ENCODE measurements at regions not wholly inside any gene's neighbourhood (a gene's known extent, or its start where the extent isn't known, plus 50 kb on each side); places are given as distances from the start of the nearest gene placed in this dataset.

DNA sequence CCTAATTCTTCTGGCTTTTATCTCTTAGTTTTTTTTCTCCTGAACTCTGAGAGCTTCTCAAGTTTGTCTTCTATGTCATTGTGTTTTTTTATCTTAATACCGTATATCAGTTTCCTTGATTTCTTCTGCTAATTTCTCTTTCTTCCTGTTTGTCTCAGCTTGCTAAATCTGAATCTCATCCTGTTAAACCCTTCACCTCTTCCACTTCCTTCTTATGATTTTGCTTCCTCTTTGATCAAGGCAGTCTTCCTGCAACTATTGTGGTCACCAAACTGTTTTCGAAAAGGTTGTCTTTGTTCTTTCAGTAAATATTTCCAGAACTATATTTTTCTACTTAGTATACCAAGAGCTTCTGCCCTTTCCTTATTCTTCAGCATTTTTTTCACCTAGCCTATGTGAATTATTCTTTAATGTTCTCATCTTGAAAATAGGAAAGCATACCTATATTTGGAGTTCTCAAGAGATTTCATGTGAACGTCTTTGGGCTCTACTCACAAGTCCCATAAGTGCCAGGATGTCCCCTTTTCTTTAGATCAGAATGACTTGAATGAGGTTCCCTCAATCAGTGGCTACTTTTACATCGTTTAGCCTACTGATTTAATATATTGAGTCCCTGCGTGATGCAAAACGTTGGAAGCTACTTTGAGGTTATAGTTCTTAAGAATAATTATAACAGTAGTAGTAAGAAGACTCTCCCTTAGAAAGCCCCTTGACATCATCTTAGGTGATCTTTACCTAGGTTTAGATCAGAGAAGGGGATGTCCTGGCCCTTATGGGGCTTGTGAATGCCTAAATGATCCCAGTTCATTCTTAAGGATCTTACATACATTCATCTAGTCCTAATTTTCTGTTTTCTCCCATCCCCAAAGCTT is 415.4 kb upstream of the AUTS2 start:
- TF ChIP-seq, protein P1, sequence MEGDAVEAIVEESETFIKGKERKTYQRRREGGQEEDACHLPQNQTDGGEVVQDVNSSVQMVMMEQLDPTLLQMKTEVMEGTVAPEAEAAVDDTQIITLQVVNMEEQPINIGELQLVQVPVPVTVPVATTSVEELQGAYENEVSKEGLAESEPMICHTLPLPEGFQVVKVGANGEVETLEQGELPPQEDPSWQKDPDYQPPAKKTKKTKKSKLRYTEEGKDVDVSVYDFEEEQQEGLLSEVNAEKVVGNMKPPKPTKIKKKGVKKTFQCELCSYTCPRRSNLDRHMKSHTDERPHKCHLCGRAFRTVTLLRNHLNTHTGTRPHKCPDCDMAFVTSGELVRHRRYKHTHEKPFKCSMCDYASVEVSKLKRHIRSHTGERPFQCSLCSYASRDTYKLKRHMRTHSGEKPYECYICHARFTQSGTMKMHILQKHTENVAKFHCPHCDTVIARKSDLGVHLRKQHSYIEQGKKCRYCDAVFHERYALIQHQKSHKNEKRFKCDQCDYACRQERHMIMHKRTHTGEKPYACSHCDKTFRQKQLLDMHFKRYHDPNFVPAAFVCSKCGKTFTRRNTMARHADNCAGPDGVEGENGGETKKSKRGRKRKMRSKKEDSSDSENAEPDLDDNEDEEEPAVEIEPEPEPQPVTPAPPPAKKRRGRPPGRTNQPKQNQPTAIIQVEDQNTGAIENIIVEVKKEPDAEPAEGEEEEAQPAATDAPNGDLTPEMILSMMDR (IDR thresholded peaks at IDR 0.05; ENCODE audit: insufficient read depth, low read depth, low read length), result no peak
- no peak for TF ChIP-seq EZH2 (IDR thresholded peaks at IDR 0.05; ENCODE audit: insufficient read depth, low read length)

Measured in astrocyte (in vitro differentiated cells and primary cell).